ENCODE measurements at regions not wholly inside any gene's neighbourhood (a gene's known extent, or its start where the extent isn't known, plus 50 kb on each side); places are given as distances from the start of the nearest gene placed in this dataset.
"Not testable (repeated sequence)": the region's sequence is repeated elsewhere in the genome, so short reads cannot be mapped to it uniquely, and the experiment has no call there.

- no peak for DNase-seq (ENCODE audit: low spot score)
These were observed 166.3 kb downstream of the KIF26A start for GRCh38 chr14:104304451-104305351.

- DNase-seq (ENCODE audit: low spot score) = no peak
These were observed 167.4 kb downstream of the KIF26A start for GRCh38 chr14:104305511-104306449.

DNA sequence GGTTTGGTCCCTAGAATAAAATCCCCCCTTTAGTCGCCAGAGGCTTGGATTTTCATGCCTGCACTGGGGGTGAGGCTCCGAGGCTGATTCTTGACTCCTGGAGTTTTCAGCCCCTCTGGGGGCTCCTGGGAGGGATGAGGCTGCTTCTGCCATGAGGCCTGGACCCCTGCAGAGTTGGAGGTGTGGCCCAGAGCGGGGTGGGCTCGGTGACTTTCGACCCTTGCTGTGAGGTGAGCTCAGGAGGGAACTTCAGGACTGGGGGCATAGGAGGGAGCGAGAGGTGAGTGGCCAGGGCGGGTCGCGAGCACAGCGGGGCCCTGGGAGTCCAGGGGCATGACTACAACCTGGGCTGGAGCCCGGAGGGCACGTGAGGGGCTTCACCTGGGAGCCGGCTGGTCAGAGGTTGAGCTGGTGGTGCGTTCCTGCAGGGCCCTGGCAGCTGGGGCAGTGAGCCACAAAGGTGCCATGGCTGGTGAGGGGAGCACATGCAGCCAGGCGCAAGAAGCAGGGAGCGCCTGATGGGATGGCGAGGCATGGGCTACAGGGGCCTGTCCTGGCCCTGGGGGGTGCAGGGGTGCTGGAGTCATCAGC lies 168.2 kb downstream of the KIF26A start:
- DNase-seq (ENCODE audit: low spot score) = no peak

DNA sequence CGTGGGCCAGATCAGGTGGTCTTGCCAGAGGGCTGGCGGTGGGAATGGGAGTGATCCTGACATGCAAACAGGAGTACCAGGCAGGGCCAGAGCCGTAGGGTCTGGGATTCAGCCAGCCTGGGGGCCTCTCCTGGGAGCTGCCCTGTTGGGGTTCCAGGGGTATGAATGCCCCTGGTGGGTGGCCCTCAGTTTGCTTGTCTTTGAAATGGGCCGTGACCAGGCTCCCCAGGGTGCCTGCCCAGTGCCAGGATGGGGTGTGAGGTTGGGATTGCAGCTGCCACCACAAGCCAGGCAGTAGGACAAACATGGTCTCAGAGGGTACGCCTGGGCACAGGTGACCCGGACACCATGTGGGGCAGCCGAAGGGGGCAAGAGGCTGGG lies 168.8 kb downstream of the KIF26A start:
- DNase-seq (ENCODE audit: low spot score) = no peak

DNA sequence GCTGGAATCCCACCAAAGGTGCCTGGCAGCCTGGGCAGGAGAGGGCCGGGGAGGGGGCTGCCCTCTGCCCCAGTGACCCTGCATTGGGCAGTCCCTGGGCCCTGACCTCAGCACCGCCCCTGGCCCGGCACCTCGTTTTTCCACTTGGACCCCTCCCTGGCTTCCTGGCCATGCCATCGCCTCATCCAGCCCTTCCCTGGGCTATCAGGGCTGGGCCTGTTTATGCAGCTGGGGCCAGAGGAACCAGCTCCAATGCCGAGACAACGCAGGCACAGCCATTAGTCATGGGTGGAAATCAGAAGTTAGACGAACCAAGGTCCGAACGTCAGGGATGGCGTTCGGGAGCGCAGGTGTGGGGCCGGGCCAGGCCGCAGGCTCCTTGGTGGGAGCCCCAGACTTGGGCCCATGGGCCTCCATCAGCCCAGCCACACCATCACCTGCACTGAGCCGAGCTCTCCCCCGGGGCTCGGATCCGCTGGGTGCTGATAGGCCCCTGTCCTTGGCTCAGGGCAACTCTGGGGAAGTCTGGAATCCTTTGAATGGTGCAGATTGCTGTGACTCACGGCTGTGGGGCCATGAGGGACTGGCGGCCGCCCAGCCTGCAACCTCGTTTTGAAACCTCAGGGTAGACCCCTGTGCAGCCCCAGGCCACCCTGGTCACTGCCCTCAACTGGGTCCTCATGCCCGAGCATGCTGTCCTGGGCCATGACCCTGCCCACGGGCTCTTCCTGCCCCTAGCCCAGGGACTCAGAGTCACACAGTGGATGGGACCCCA lies 169.4 kb downstream of the KIF26A start:
- DNase-seq (ENCODE audit: low spot score) = no peak

DNA sequence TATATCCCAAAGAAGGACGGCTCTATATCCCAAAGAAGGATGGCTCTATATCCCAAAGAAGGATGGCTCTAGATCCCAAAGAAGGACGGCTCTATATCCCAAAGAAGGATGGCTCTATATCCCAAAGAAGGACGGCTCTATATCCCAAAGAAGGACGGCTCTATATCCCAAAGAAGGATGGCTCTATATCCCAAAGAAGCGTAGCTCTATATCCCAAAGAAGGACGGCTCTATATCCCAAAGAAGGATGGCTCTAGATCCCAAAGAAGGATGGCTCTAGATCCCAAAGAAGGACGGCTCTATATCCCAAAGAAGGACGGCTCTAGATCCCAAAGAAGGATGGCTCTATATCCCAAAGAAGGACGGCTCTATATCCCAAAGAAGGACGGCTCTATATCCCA lies 170.1 kb downstream of the KIF26A start:
- DNase-seq (ENCODE audit: low spot score) = not testable (repeated sequence)

GRCh38 chr14:104309657-104310369 lies 171.4 kb downstream of the KIF26A start:
- no peak for DNase-seq (ENCODE audit: low spot score)

DNA sequence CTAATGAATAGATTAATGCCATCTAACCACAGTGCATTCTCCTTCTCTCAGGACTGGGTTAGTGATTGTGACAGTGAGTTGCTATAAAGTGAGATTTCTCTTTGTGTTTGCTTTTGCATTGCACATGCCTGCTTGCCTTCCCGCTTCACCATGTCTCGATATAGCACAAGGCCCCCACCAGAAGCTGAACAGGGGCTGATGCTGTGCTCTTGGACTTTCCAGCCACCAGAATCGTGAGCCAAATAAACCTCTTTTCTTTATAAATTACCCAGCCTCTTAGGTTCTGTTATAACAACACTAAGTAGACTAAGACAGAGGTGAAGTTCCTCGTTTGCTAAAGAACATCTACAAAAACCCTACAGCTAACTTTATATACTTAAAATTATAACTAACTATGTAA lies 173.0 kb downstream of the KIF26A start:
- no peak for DNase-seq (ENCODE audit: low spot score)

DNA sequence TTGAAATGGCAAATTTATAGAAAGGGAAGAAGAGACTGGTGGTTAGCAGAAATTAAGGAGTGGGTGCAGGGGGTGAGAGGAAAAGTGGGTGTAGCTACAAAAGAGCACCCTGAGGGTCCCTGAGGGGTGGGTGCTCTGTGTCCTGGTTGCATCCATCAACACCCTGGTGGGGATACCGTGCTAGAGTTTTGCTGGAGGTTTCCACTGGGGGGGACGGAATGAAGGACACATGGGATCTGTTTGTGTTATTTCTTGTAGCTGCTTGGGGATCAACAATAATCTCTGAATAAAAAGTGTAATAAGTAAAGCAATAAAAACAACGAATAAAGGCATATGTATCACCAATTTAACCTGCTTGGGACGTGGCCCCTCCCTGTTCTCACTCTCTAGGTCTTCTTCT lies 175.3 kb downstream of the KIF26A start:
- DNase-seq (ENCODE audit: low spot score) = no peak

- no peak for DNase-seq (ENCODE audit: low spot score)
These were observed 176.0 kb downstream of the KIF26A start for GRCh38 chr14:104314251-104314941.

DNA sequence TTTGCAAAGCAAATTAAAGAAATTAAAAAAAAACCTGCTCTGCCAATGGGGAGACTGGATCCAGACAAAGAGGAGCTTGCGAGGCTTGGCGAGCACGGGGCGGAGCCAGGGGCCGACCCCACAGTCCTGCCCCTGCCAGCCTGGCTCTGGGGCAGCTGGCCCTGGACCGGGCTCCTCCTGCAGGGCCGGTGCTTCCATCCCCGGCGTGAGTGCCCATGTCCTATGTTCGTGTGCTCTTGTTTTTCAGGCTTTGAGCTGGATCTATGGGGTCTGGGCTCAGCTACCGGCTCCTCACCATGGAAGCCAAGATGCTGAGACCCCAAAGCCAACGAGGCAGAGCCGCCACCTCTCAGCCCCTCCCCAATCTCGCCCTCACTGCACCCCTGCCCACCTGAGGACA lies 176.8 kb downstream of the KIF26A start:
- DNase-seq (ENCODE audit: low spot score) = no peak

GRCh38 chr14:104315625-104316024 lies 177.2 kb downstream of the KIF26A start:
- no peak for DNase-seq (ENCODE audit: low spot score)

DNA sequence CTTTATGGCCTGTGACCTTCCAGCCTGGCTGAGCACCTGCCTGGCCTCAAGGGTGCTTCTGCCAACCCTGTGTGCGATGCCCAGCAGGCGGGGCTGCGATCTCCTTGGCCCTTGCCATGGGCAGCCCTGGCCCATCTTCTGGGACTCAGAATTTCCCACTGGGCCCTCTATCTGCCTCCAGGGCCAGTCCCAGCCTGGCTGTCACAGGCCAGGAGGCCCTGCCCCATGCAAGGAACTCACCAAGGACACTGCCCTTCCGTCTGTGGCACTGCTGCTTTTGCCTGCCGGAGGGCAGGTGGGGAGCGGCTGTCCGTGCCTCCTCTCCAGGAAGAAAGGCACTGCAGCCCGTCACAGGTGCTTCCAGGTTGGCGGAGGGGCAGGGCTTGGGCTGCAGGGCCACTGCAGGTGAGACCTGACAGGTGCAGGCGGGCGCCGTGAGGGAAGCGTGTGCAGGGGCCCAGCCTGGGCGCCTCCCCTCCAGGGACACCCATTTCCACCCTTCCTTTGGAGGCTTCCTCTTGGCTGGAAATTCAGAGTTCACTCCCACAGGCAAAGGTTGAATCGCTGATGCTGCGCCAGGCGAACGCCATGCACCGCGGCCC lies 177.8 kb downstream of the KIF26A start:
- DNase-seq (ENCODE audit: low spot score) = no peak

- no peak for DNase-seq (ENCODE audit: low spot score)
These were observed 178.5 kb downstream of the KIF26A start for GRCh38 chr14:104316723-104317491.

- DNase-seq (ENCODE audit: low spot score) = no peak
These were observed 179.1 kb downstream of the KIF26A start for GRCh38 chr14:104317492-104317805.

DNA sequence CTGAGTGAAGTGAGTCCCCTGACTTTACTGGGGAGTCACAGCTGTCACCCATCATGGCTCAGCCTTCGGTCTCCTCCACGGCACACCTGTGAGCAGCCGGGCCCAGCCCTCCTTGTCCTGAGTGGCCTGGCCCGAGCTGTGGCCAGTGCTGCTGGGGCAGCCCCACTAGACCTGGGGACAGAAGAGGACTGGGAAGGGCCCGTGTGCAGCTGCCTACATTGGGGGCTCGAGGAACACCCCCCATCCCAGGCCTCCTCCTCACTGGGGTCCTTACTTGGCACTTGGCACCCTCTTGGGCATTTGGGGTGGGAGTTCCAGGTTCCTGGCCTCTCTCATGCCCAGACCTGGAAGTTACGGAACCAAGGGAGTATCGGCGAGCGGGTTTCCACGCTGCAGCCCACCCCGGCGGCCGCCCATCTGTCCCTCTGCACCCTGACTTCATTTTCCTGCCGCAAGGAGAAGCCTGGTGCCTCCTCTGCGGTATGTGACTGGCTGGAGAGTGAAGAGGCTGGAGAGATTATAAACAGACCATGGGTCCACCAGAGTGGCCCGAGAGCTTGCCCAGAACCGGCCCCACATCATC lies 179.7 kb downstream of the KIF26A start:
- no peak for DNase-seq (ENCODE audit: low spot score)

DNA sequence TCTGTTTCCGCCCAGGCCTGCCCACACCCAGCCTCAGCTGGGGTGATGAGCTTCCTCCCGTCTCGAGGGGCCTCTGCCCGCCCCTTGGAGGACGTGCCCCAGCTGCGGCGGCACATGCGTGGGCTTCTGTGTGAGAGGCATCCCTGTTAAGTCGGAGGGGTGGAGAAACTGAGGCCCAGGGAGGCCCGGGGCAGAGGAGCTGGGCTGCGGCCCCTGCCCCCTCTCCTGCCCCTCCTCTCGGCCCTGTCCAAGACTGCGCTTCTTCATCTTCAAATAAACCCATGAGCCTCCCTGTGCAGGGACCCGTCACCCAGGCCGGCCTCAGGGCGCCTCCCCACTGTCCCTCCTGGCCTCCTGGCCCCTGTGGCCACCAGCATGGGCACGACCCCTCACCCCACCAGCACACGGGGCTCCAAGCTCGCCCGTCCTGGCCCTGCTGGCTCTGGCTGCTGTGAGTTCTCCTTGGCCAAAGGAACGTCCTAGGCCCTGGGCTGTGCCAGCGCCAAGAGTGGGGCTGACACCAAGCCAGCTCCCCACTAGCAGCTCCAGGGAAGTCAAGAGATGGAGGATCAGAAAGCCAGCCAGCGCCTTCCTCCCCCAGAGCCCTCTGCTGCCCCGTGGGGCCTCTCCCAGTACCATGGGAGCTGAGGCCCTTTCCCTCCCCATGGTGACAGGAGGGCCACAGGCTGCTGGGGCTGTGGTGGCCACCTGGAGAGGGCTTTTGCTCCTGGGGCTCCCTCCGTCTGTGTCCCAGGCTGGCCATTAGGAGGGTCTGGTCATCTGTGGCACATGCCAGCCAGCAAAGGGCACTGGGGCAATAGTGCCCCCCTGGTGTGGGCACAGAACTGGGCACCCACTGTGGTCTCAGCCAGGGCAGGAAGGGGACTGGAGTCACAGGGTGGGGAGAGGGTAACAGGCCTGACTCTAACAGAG lies 180.4 kb downstream of the KIF26A start:
- DNase-seq (ENCODE audit: low spot score) = no peak

Measured in SW480 (cell line).